GM19240 (cell line): ENCODE measurements at regions not wholly inside any gene's neighbourhood (a gene's known extent, or its start where the extent isn't known, plus 50 kb on each side); places are given as distances from the start of the nearest gene placed in this dataset.

ENCODE experiments used
- DNase-seq: peaks from one replicate; pipeline ENCODE4 v3.0.0; 2011; ENCODE audit warnings: low spot score; ENCODE audit not compliant: insufficient read length

DNA sequence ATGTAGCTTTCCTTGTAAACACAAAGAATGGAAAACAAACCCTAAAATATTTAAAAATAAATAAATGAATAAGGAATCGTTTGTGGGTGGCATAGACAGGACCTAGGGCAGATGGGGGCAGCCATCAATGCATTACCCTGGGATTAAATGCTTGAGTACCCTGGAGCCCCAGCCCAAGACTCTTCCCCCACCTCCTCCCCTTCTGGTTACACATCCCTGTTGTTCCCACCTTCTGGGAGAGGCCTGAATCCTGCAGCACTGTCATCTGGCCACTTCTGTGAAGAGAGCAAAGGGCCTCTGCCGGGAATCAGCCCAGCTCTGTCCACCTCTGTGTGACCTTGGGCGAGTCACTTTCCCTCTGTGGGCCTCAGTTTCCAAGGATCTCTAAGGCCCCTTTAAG, 61.6 kb upstream of the COL13A1 start:
- DNase-seq: no peak

DNA sequence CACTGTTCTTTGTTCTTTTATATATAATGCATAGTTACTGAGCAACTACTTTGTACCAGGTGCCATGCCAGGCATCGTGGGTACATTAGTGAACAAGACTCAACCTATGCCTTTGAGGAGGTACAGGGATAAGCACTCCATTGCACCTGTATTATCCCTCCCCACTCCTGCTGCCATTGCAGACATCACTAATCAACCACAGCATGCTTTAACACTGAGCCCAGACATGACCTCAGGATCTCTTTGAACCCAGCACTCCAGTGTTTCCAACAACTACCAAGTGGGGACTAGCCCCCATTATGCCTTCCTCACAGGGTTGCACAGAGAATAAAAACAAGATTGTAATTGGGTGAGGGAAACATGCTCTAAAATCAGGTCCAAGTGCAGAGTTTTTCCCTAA, 60.5 kb upstream of the COL13A1 start:
- DNase-seq: no peak

DNA sequence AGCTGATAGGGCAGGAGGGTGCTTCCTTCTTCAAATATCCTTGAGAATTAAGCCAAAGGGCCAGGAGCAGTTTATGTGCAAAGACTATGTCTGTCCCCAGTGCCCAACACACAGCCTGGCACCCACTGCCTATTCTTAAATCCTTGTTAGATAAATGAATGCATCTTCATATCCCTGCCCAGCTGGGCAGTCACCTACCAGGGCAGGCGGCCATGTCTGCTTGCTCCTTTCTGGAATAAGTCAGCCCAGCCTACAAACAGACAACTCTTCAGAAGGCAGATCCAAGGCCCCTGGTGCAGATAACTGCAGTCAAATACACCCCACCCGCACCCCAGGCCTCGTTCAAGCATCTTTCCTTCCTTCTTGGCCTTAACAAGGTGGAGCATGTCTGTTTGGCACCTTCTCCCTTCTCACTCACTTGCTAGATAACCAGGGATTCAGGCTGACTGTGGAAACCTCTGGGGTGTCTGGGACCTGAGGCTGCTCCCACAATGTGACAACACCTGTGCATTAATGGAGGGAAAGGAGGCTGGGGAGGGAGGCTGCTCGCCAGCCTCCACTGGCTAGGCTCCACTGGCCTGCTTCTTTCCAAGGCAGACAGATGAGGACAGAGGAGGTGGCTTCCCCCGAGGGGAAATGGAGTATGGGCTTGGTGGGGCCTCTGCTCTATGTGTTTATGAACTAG, 59.9 kb upstream of the COL13A1 start:
- DNase-seq: no peak

DNA sequence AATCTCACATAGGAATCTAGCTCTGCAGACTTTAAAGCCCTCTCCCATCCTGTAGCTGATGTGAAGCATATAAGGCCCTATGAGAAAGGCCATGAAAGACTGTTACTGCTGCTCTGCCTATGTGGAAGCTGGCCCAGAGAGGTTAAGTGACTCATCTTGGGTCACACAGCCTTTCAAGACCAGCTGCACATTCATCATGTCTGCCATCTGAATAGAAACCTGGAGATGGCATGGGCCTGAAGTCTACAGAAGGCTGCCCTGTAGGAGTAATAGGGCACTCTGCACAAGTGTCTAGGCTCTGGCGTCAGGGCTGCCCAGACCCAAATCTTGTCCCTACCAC, 59.4 kb upstream of the COL13A1 start:
- no peak for DNase-seq

GRCh38 chr10:69742928-69743602, 58.6 kb upstream of the COL13A1 start:
- DNase-seq: no peak

DNA sequence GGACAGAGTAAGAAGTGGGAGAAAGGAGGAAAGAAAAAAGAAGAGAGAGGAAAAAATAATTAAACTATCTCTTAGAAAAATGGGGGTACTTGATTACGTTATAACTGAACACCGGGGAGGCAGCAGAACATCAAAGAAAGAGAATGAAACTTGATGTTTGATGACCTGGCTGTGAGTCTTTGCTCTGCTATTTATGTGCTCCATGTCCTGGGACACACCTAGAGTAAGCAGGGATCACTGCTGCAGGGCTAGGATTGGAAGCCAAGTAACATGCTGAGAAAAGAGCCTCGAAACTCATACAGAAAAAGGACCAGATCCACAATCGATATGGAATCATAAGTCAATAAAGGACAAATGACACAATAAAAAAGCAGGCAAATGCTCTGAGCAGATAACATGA, 56.7 kb upstream of the COL13A1 start:
- DNase-seq: no peak

GRCh38 chr10:69745698-69746097, 56.0 kb upstream of the COL13A1 start:
- no peak for DNase-seq

GRCh38 chr10:69747179-69747578, 54.5 kb upstream of the COL13A1 start:
- DNase-seq: no peak

DNA sequence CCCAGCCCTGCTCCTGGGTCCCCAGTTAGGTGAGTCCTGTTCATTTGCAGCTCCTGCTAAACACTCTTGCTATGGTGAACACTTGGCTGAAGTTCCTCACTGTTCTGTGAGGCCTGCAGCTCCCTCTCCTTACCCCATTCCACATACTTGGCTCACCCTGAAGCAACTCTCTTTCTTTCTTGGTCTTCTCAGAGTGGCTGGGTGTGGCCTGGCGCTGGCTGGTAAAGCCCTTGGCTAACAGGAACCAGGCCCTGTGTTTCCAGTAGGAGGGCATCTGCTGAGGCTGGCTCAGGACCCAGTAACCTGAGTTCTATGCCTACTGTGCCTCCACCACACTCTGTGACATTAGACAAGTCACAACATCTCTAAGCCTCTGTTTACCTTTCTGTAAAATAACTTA, 53.1 kb upstream of the COL13A1 start:
- no peak for DNase-seq

- no peak for DNase-seq
These were observed 52.3 kb upstream of the COL13A1 start for GRCh38 chr10:69749178-69750010.

DNA sequence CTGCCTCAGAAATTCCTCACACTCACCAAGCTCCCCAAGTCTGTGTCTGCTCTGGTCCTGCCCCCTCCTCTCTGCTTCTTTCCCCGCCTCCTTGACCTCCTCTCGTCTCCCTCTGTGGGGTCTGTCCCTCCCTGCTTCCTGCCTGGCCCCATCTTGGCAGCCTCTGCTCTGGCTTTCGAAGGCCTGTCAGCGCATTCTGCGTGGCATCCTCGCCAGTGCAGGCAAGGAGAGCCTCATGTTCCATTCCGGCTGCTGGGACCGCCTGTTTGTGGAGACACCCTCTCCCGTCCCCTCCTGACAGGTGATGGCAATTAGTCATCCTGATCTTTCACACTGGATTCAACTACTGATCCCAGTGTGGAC, 51.7 kb upstream of the COL13A1 start:
- DNase-seq: no peak

DNA sequence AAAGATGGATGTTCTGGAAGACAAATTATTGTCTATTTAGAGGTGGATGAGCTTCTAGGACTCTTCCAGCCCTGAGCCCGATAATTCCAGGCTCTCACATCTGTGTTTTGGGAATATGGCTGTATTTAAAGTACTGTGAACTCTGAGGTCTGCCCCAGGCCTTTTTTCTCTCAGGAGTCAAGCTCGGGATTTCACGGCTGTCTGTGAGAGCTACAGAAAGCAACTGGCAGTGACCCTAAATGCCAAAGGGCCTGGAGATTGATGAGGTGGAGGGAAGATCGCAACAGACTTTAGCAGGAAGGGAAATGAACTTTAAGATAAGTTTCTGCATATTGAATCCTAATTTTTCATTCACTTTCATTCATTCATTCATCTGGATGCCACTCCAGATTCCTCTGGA, 51.0 kb upstream of the COL13A1 start:
- no peak for DNase-seq

DNA sequence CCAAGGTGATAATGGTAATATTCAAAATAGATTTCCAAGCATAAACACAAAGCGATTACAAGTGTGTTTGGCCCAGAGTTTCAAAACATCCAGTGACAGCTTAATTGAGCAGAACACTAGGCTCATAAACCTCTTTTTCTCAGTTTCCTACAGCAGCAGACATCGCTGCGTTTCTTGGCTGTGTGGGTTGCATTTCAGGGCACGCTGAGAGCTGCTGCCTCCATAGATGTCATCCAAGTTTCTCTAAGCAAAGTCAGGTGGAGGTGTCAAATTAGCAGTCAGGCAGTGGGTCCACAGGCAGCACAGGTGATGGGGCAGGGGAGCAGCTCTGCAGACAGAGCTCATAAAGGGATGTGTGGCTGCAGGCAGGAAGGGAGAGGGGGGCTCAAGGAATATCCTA, 50.5 kb upstream of the COL13A1 start:
- DNase-seq: no peak
